GM23338 (cell line): ENCODE measurements at regions not wholly inside any gene's neighbourhood (a gene's known extent, or its start where the extent isn't known, plus 50 kb on each side); places are given as distances from the start of the nearest gene placed in this dataset.

Experiments
- CREB1 ChIP-seq: fragments of 250-450 bp; sonication (Bioruptor Pico); IDR thresholded peaks from 2 replicates; pipeline ENCODE4 v1.5.0; 2020; ENCODE audit warnings: low read depth, mild to moderate bottlenecking, moderate library complexity
- CTCF ChIP-seq, 2 experiments: fragments of 200-600 bp in 1 of 2; sonication (generic) in 1 of 2; conservative IDR thresholded peaks; 2 replicates each; pipeline versions ENCODE4 v1.5.1 to v1.6.1; 2016 to 2017; ENCODE audit warnings: antibody characterized with exemption in 2 of 2, low read depth in 2 of 2, mild to moderate bottlenecking in 2 of 2, moderate library complexity in 1 of 2
- ETS1 ChIP-seq: IDR thresholded peaks from 2 replicates; pipeline ENCODE4 v1.6.1; 2016; ENCODE audit warnings: antibody characterized with exemption
- EZH2 ChIP-seq: fragments of 200-600 bp; sonication (generic); IDR thresholded peaks from one replicate; pipeline ENCODE4 v1.8.0; 2017; ENCODE audit warnings: antibody characterized with exemption, mild to moderate bottlenecking, low read depth; ENCODE audit not compliant: unreplicated experiment
- EZH2phosphoT487 ChIP-seq: fragments of 200-600 bp; sonication (generic); IDR thresholded peaks from one replicate; pipeline ENCODE4 v1.8.1; 2018; ENCODE audit warnings: antibody characterized with exemption; ENCODE audit not compliant: unreplicated experiment
- POLR2AphosphoS5 ChIP-seq: IDR thresholded peaks from 2 replicates; pipeline ENCODE4 v1.6.1; 2016; ENCODE audit warnings: antibody characterized with exemption, low read depth

- TF ChIP-seq CTCF (conservative IDR thresholded peaks at IDR 0.05; ENCODE audit: low read depth in 2 of 2) (no peak), ETS1 (no peak), POLR2AphosphoS5 (no peak), EZH2phosphoT487 (no peak), CREB1 (CRISPR knock-in tag) (no peak), EZH2 (no peak)
Observed at GRCh38 chr12:124100572-124101178, 127.7 kb downstream of the ZNF664 start.
